ENCODE measurements at regions not wholly inside any gene's neighbourhood (a gene's known extent, or its start where the extent isn't known, plus 50 kb on each side); places are given as distances from the start of the nearest gene placed in this dataset.
"Not testable (repeated sequence)": the region's sequence is repeated elsewhere in the genome, so short reads cannot be mapped to it uniquely, and the experiment has no call there.

DNA sequence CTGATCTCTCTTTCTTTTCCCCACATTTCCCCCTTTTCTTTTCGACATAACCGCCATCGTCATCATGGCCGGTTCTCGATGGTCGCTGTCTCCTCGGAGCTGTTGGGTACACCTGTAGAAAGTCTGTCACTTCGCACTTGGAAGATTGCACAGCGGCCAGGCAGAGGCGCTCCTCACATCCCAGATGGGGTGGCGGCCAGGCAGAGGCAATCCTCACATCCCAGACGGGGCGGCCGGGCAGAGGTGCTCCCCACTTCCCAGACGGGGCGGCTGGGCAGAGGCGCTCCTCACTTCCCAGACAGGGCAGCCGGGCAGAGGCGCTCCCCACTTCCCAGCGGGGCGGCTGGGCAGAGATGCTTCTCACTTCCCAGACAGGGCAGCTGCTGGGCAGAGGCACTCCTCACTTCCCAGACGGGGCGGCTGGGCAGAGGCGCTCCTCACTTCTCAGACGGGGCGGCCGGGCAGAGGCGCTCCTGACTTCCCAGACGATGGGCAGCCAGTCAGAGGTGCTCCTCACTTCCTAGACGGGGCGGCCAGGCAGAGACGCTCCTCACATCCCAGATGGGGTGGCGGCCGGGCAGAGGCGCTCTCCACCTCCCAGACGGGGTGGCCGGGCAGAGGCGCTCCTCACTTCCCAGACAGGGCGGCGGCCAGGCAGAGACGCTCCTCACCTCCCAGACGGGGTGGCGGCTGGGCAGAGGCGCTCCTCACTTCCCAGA is 110.7 kb downstream of the C5orf15 start:
- H3K4me1 ChIP-seq (ENCODE audit: control insufficient read depth in 2 of 2, insufficient read depth in 1 of 2, low read depth in 1 of 2, low read length in 2 of 2); H4K8ac ChIP-seq (ENCODE audit: low read depth, low read length); H2BK15ac ChIP-seq (ENCODE audit: low read length); H2BK12ac ChIP-seq (ENCODE audit: low read length); H3K79me1 ChIP-seq (ENCODE audit: low read depth, low read length); H3K4ac ChIP-seq (ENCODE audit: low read length); H3K9ac ChIP-seq (ENCODE audit: low read depth, low read length, poor library complexity); H3K18ac ChIP-seq (ENCODE audit: low read length); H2AFZ ChIP-seq (ENCODE audit: low read length); H3K27me3 ChIP-seq (ENCODE audit: control insufficient read depth in 3 of 3, insufficient read depth in 3 of 3, low read depth in 1 of 3, low read length in 3 of 3); H3K4me2 ChIP-seq (ENCODE audit: insufficient read depth, low read length, poor library complexity, severe bottlenecking); H2BK120ac ChIP-seq (ENCODE audit: low read depth, low read length); H4K91ac ChIP-seq (ENCODE audit: low read depth, low read length, poor library complexity); H3K4me3 ChIP-seq (ENCODE audit: low read length in 2 of 2); H3K27ac ChIP-seq (replicated peaks; ENCODE audit: low read length); DNase-seq (ENCODE audit: low spot score); H2BK5ac ChIP-seq (ENCODE audit: low read length); H3K14ac ChIP-seq (ENCODE audit: low read length); H3K36me3 ChIP-seq (replicated peaks in 1 of 2; ENCODE audit: control insufficient read depth in 2 of 2, insufficient read depth in 2 of 2, low read length in 2 of 2); H2AK5ac ChIP-seq (ENCODE audit: low read depth, low read length); H3K23ac ChIP-seq (ENCODE audit: low read depth, low read length, poor library complexity): not testable (repeated sequence)
- H3K9me3 ChIP-seq (replicated peaks in 1 of 2; ENCODE audit: control insufficient read depth in 2 of 2, insufficient read depth in 1 of 2, low read depth in 1 of 2, low read length in 2 of 2) = peaks cover 3 to 11% of the 10 kb centered on the region in 2 donors
- 100% methylated on average over 4 of the region's 44 CpGs; no CpG with 5 or more reads in 1 of the 2 donors for WGBS, 2 donors (ENCODE audit: extremely low coverage in 2 of 2, insufficient read length in 2 of 2, insufficient replicate concordance in 1 of 2)

DNA sequence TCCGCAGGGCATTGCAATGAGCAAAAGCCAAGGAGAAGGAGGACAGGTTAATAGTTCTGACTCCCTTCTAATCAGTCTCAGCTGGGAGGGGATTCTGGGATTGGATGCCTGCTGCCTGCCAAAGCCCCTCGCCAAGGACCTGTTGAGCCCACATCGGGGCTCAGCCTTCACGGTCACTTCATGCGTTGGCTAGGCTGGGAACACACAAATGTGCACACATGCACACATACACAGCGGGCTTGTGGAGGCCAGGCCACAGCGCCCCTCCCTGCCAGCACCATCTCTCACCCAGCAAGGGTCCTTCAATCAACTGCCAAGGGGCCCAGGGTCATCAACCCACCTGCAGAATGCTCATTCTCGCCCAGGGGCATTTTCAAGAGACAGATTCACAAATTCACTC is 113.9 kb downstream of the C5orf15 start:
- no peaks in the 10 kb centered on the region for H3K27me3 ChIP-seq (ENCODE audit: control insufficient read depth in 3 of 3, insufficient read depth in 3 of 3, low read depth in 1 of 3, low read length in 3 of 3)
- H3K79me1 ChIP-seq (ENCODE audit: low read depth, low read length) = no peaks in the 10 kb centered on the region
- H3K14ac ChIP-seq (ENCODE audit: low read length) = no peak overlapping the region
- no peaks in the 10 kb centered on the region for H3K36me3 ChIP-seq (replicated peaks in 1 of 2; ENCODE audit: control insufficient read depth in 2 of 2, insufficient read depth in 2 of 2, low read length in 2 of 2)
- H3K9me3 ChIP-seq (replicated peaks in 1 of 2; ENCODE audit: control insufficient read depth in 2 of 2, insufficient read depth in 1 of 2, low read depth in 1 of 2, low read length in 2 of 2) = peaks cover 3 to 11% of the 10 kb centered on the region in 2 donors
- no peak overlapping the region for H2BK120ac ChIP-seq (ENCODE audit: low read depth, low read length)
- DNase-seq (ENCODE audit: low spot score) = no peak
- H2AK5ac ChIP-seq (ENCODE audit: low read depth, low read length) = no peak overlapping the region
- peak overlapping the region; percentile 43 for H4K8ac ChIP-seq (ENCODE audit: low read depth, low read length)
- no peak overlapping the region for H3K4me3 ChIP-seq (ENCODE audit: low read length in 2 of 2)
- peak overlapping the region; percentile 30 for H2BK12ac ChIP-seq (ENCODE audit: low read length)
- H2BK5ac ChIP-seq (ENCODE audit: low read length) = no peak overlapping the region
- H2AFZ ChIP-seq (ENCODE audit: low read length) = no peak overlapping the region
- no peak overlapping the region for H2BK15ac ChIP-seq (ENCODE audit: low read length)
- WGBS, 2 donors (ENCODE audit: extremely low coverage in 2 of 2, insufficient read length in 2 of 2, insufficient replicate concordance in 1 of 2) = no CpG with 5 or more reads among the region's 8 CpGs
- H3K4me1 ChIP-seq (ENCODE audit: control insufficient read depth in 2 of 2, insufficient read depth in 1 of 2, low read depth in 1 of 2, low read length in 2 of 2) = no peaks in the 10 kb centered on the region
- no peak overlapping the region for H3K9ac ChIP-seq (ENCODE audit: low read depth, low read length, poor library complexity)
- peak overlapping the region; percentile 81 for H3K18ac ChIP-seq (ENCODE audit: low read length)
- no peak overlapping the region for H3K23ac ChIP-seq (ENCODE audit: low read depth, low read length, poor library complexity)
- no peak overlapping the region for H3K4ac ChIP-seq (ENCODE audit: low read length)
- no peak overlapping the region for H3K27ac ChIP-seq (replicated peaks; ENCODE audit: low read length)
- H3K4me2 ChIP-seq (ENCODE audit: insufficient read depth, low read length, poor library complexity, severe bottlenecking) = no peak overlapping the region
- H4K91ac ChIP-seq (ENCODE audit: low read depth, low read length, poor library complexity) = no peak overlapping the region

DNA sequence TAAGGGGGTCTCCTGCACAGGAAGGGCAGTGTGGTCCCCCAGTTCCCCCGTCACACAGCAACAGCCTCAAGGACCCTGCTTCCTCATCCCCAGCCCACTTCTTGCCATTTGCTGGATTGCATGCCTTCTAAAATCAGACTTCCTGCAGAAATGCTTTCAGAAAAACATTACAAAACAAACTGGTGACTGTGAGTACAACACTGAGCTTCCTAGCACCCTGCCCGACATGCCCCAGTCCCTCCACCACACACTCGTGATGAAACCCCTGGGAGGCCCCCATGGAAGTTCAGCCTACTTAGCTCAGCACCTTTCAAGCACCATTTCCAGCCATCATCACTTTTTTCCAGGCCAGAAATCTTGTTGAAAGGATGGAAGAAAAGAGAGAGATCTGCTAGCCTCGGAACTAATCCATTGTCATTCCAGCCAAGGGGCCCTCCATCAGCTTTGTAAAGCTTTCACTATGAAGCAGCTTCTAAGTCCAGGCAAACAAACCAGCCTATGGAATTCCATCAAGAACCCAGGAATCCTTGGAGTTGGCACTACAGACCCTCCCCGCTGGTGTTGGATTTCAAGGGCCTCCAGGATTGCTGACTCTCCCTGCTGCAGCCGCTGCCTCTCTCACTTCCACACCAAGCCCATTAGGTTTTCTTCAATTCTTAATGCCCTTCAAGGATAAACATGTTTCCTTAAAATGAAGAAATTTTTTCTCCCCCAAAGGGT is 114.6 kb downstream of the C5orf15 start:
- H3K4me2 ChIP-seq (ENCODE audit: insufficient read depth, low read length, poor library complexity, severe bottlenecking) = no peak overlapping the region
- H3K36me3 ChIP-seq (replicated peaks in 1 of 2; ENCODE audit: control insufficient read depth in 2 of 2, insufficient read depth in 2 of 2, low read length in 2 of 2) = no peaks in the 10 kb centered on the region
- no peak overlapping the region for H4K91ac ChIP-seq (ENCODE audit: low read depth, low read length, poor library complexity)
- no peak overlapping the region for H3K27ac ChIP-seq (replicated peaks; ENCODE audit: low read length)
- WGBS, 2 donors (ENCODE audit: extremely low coverage in 2 of 2, insufficient read length in 2 of 2, insufficient replicate concordance in 1 of 2) = no CpG with 5 or more reads among the region's 6 CpGs
- H3K9ac ChIP-seq (ENCODE audit: low read depth, low read length, poor library complexity) = no peak overlapping the region
- H3K23ac ChIP-seq (ENCODE audit: low read depth, low read length, poor library complexity) = no peak overlapping the region
- H3K79me1 ChIP-seq (ENCODE audit: low read depth, low read length) = no peaks in the 10 kb centered on the region
- no peak overlapping the region for H3K4me3 ChIP-seq (ENCODE audit: low read length in 2 of 2)
- no peak overlapping the region for H3K18ac ChIP-seq (ENCODE audit: low read length)
- H2BK120ac ChIP-seq (ENCODE audit: low read depth, low read length) = no peak overlapping the region
- no peak overlapping the region for H4K8ac ChIP-seq (ENCODE audit: low read depth, low read length)
- peaks cover 0 to 8% of the 10 kb centered on the region in 2 donors for H3K9me3 ChIP-seq (replicated peaks in 1 of 2; ENCODE audit: control insufficient read depth in 2 of 2, insufficient read depth in 1 of 2, low read depth in 1 of 2, low read length in 2 of 2)
- no peak overlapping the region for H2AFZ ChIP-seq (ENCODE audit: low read length)
- no peak overlapping the region for H2BK12ac ChIP-seq (ENCODE audit: low read length)
- no peak overlapping the region for H2AK5ac ChIP-seq (ENCODE audit: low read depth, low read length)
- no peak overlapping the region for H2BK15ac ChIP-seq (ENCODE audit: low read length)
- DNase-seq (ENCODE audit: low spot score) = no peak
- H3K27me3 ChIP-seq (ENCODE audit: control insufficient read depth in 3 of 3, insufficient read depth in 3 of 3, low read depth in 1 of 3, low read length in 3 of 3) = no peaks in the 10 kb centered on the region
- no peaks in the 10 kb centered on the region for H3K4me1 ChIP-seq (ENCODE audit: control insufficient read depth in 2 of 2, insufficient read depth in 1 of 2, low read depth in 1 of 2, low read length in 2 of 2)
- H3K14ac ChIP-seq (ENCODE audit: low read length) = no peak overlapping the region
- no peak overlapping the region for H2BK5ac ChIP-seq (ENCODE audit: low read length)
- no peak overlapping the region for H3K4ac ChIP-seq (ENCODE audit: low read length)

DNA sequence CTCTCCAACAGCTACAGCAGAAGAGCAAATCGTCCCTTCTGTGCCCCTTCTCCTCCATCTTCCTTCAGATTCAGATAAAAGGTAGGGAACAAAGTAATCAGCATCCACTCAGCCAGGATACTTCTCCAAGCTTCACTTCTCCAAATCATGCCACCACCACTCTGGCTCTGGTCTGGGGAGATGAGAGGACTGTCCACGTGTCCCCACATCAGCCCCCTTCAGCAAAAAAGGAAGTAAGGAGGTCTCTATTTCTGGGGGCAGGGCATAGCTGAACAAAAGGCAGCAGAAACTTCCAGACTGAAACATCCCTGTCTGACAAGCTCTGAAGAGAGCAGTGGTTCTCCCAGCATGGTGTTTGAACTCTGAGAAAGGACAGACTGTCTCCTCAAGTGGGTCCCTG is 116.9 kb downstream of the C5orf15 start:
- H2AFZ ChIP-seq (ENCODE audit: low read length) = no peak overlapping the region
- H2BK5ac ChIP-seq (ENCODE audit: low read length) = no peak overlapping the region
- no peak overlapping the region for H3K4ac ChIP-seq (ENCODE audit: low read length)
- no peaks in the 10 kb centered on the region for H3K27me3 ChIP-seq (ENCODE audit: control insufficient read depth in 3 of 3, insufficient read depth in 3 of 3, low read depth in 1 of 3, low read length in 3 of 3)
- no peak overlapping the region for H2BK15ac ChIP-seq (ENCODE audit: low read length)
- H3K23ac ChIP-seq (ENCODE audit: low read depth, low read length, poor library complexity) = no peak overlapping the region
- no peak overlapping the region for H3K4me2 ChIP-seq (ENCODE audit: insufficient read depth, low read length, poor library complexity, severe bottlenecking)
- no peak overlapping the region for H3K9ac ChIP-seq (ENCODE audit: low read depth, low read length, poor library complexity)
- DNase-seq (ENCODE audit: low spot score) = no peak
- peaks cover 0 to 6% of the 10 kb centered on the region in 2 donors for H3K9me3 ChIP-seq (replicated peaks in 1 of 2; ENCODE audit: control insufficient read depth in 2 of 2, insufficient read depth in 1 of 2, low read depth in 1 of 2, low read length in 2 of 2)
- H2BK12ac ChIP-seq (ENCODE audit: low read length) = no peak overlapping the region
- H3K4me3 ChIP-seq (ENCODE audit: low read length in 2 of 2) = no peak overlapping the region
- H2AK5ac ChIP-seq (ENCODE audit: low read depth, low read length) = no peak overlapping the region
- no peak overlapping the region for H3K18ac ChIP-seq (ENCODE audit: low read length)
- H2BK120ac ChIP-seq (ENCODE audit: low read depth, low read length) = no peak overlapping the region
- H3K4me1 ChIP-seq (ENCODE audit: control insufficient read depth in 2 of 2, insufficient read depth in 1 of 2, low read depth in 1 of 2, low read length in 2 of 2) = no peaks in the 10 kb centered on the region
- no peak overlapping the region for H4K91ac ChIP-seq (ENCODE audit: low read depth, low read length, poor library complexity)
- H3K79me1 ChIP-seq (ENCODE audit: low read depth, low read length) = no peaks in the 10 kb centered on the region
- no peaks in the 10 kb centered on the region for H3K36me3 ChIP-seq (replicated peaks in 1 of 2; ENCODE audit: control insufficient read depth in 2 of 2, insufficient read depth in 2 of 2, low read length in 2 of 2)
- no peak overlapping the region for H3K27ac ChIP-seq (replicated peaks; ENCODE audit: low read length)
- H4K8ac ChIP-seq (ENCODE audit: low read depth, low read length) = no peak overlapping the region
- no CpG with 5 or more reads among the region's 2 CpGs for WGBS, 2 donors (ENCODE audit: extremely low coverage in 2 of 2, insufficient read length in 2 of 2, insufficient replicate concordance in 1 of 2)
- H3K14ac ChIP-seq (ENCODE audit: low read length) = no peak overlapping the region
